Pancreas (tissue), 10 donors: ENCODE measurements at regions not wholly inside any gene's neighbourhood (a gene's known extent, or its start where the extent isn't known, plus 50 kb on each side); places are given as distances from the start of the nearest gene placed in this dataset.

Experiments
- ATAC-seq, 4 donors: fragments of 200-7000 bp; cut with Tn5 transposase; one replicate each; pipeline versions ENCODE4 v1.8.0 to v1.9.1; 2020; ENCODE audit warnings: mild to moderate bottlenecking in 4 of 4, moderate library complexity in 4 of 4
- DNase-seq, 6 donors: peaks; one replicate each; pipeline ENCODE4 v3.0.0-alpha.2; 2020
- FAIRE-seq: peaks from 2 replicates; lab custom pipeline; 2012; peaks lifted over from hg19 to GRCh38; lab: Jason Lieb, UNC
- H3K27ac ChIP-seq, 4 donors: fragments of 200-600 bp; sonication (generic); 1 replicate in 3 of 4; 2 replicates in 1 of 4; pipeline versions ENCODE4 v1.5.0 to v1.8.0; 2020
- H3K27me3 ChIP-seq, 4 donors: fragments of 200-600 bp; one replicate each; pipeline ENCODE4 v1.8.0; 2021
- H3K36me3 ChIP-seq, 3 donors: fragments of 200-600 bp; sonication (generic) in 1 of 3; one replicate each; pipeline versions ENCODE4 v1.5.0 to v1.8.0; 2020 to 2021
- H3K4me1 ChIP-seq, 3 donors: fragments of 200-600 bp; one replicate each; pipeline ENCODE4 v1.8.0; 2021
- H3K4me3 ChIP-seq, 4 donors: fragments of 200-600 bp; sonication (generic) in 2 of 4; one replicate each; pipeline versions ENCODE4 v1.5.0 to v1.8.0; 2020 to 2021
- H3K9me3 ChIP-seq, 4 donors: fragments of 200-600 bp; one replicate each; pipeline ENCODE4 v1.8.0; 2021
- CTCF ChIP-seq, 4 donors: fragments of 200-600 bp; sonication (generic) in 3 of 4; IDR thresholded peaks; one replicate each; pipeline versions ENCODE4 v1.5.0 to v1.8.0; 2021; ENCODE audit warnings: antibody characterized with exemption in 4 of 4
- WGBS, 2 donors: extraction: QIAGEN DNeasy Blood & Tissue Kit; methylation state at CpG; one replicate each; pipeline ENCODE4 v1.1.7; 2013; 5-methylcytosine and 5-hydroxymethylcytosine counted together
- intact Hi-C, 3 donors: fragments of 100-400 bp; cut with DNase I; formaldehyde crosslinking; loops; one replicate each; pipeline versions ENCODE4 v1.11.1 to v1.14.2; 2022
- donor health status: healthy with polysubstance abuse.
- donor health status: DM: no; HTN: no; CAD: no; lungs with moderate emphysema.
- donor health status: DM: no; HTN: no; CAD: no.
- donor health status: control.
- donor health status: control.
- donor health status: Bipolar disorder and iron deficiency.
- donor health status: DM: yes; HTN: yes; CAD: no.
- donor health status: DM: no; HTN: no; CAD: no.
- donor health status: DM: no; HTN: no; CAD: no.
- donor health status: DM: yes; HTN: yes; CAD: no.

DNA sequence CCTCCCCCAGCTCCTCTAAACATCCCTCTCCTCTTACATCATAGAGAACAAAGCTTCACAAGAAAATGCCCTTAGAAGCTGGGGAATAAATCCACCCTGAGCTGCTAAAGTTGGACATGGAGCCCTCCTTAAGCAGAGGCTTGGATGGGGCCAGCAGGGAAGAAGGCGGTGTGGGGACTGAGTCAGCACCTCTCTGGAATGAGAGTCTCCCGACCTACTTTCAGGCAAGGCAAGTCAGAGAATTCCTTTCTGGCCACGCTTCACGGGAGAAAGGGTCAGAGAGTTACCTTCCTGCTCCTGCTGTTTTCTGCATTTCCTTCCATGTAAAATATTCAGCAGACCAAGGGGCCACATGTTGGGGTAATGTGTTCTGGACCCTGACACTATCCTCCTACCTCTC, 113.3 kb upstream of the PRB2 start:
- H3K36me3 ChIP-seq: no peaks in the 10 kb centered on the region
- H3K9me3 ChIP-seq: no peaks in the 10 kb centered on the region
- ATAC-seq: no peak
- H3K27ac ChIP-seq: no peak overlapping the region
- H3K4me1 ChIP-seq: no peaks in the 10 kb centered on the region
- no peak for TF ChIP-seq CTCF (IDR thresholded peaks at IDR 0.05)
- WGBS, 2 donors: 46 to 65% methylated on average over 4 of the region's 4 CpGs
- H3K4me3 ChIP-seq: no peak overlapping the region
- intact Hi-C loops: no loop called here
- H3K27me3 ChIP-seq: no peaks in the 10 kb centered on the region
- DNase-seq: no peak
- FAIRE-seq: no peak

DNA sequence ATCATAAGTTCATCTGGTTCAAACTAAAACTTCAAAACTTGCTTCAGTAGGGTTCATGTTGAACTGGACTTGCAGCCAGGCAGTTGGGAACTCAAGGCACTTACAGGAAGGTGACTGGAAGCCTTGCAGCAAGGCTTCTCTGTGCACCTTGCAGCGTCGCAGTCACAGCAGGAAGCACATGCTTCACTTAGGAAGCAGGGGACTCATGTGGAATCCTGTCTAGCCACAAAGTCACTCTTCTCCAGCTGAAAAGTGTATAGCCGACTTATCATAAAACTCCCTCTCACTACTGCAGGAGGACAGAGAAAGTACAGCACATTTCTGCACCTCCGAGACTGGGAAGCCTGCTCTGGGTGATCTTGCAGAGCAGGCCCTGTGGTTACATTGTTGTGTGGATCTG, 114.0 kb upstream of the PRB2 start:
- no peak for TF ChIP-seq CTCF (IDR thresholded peaks at IDR 0.05)
- WGBS, 2 donors: 59 to 64% methylated on average over 4 of the region's 4 CpGs
- Histone ChIP-seq H3K9me3 (no peaks in the 10 kb centered on the region), H3K36me3 (no peaks in the 10 kb centered on the region), H3K4me3 (no peak overlapping the region), H3K4me1 (no peaks in the 10 kb centered on the region), H3K27ac (no peak overlapping the region), H3K27me3 (no peaks in the 10 kb centered on the region)
- intact Hi-C loops: no loop called here
- ATAC-seq: no peak
- FAIRE-seq: no peak
- no peak for DNase-seq

DNA sequence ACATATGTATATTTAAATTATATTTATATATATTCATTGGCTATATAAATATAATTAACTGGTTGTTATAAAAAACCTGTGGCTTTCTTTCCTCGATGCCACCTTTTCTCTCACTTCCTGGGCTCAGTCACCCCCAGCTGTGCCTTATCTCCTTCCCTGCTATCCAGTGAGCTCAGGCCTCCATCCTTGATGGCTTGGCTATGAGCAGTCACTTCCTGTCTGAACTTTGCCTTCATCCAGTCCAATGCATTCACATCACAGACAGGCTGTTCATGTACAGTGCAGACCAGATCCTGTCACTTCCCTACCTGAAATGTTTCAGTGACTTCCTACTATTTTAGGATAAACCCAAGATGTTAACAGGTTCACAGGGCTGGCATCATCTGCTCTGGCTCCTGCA, 115.3 kb upstream of the PRB2 start:
- intact Hi-C loops: no loop called here
- Histone ChIP-seq H3K27ac (no peak overlapping the region), H3K4me1 (no peaks in the 10 kb centered on the region), H3K36me3 (no peaks in the 10 kb centered on the region), H3K27me3 (no peaks in the 10 kb centered on the region), H3K4me3 (no peak overlapping the region), H3K9me3 (no peaks in the 10 kb centered on the region)
- ATAC-seq (no peak), FAIRE-seq (no peak), DNase-seq (no peak)
- TF ChIP-seq CTCF (IDR thresholded peaks at IDR 0.05): no peak
- 60 to 63% methylated on average over 1 of the region's 1 CpG for WGBS, 2 donors

DNA sequence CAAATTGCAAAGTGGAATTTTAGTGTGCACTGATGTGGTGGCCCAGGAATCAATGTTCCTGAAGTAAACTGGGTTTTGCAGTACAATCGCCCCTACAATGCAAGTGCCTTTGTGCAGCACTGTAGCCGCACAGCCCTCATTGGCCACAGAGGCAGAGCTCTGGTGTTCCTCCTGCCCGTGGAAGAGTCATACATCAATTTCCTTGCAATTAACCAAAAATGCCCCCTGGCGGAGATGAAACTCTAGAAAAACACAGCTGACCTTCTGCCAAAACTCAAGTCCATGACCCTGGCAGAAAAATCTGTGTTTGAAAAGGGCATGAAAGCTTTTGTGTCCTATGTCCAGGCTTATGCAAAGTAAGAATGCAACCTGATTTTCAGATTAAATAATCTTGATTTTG, 117.9 kb upstream of the PRB2 start:
- no peak for TF ChIP-seq CTCF (IDR thresholded peaks at IDR 0.05)
- DNase-seq (no peak), FAIRE-seq (no peak), ATAC-seq (no peak)
- Histone ChIP-seq H3K27me3 (no peaks in the 10 kb centered on the region), H3K4me1 (no peaks in the 10 kb centered on the region), H3K4me3 (no peak overlapping the region), H3K36me3 (no peaks in the 10 kb centered on the region), H3K27ac (no peak overlapping the region), H3K9me3 (no peaks in the 10 kb centered on the region)
- WGBS, 2 donors: 63 to 67% methylated on average over 4 of the region's 4 CpGs
- intact Hi-C loops: no loop called here

DNA sequence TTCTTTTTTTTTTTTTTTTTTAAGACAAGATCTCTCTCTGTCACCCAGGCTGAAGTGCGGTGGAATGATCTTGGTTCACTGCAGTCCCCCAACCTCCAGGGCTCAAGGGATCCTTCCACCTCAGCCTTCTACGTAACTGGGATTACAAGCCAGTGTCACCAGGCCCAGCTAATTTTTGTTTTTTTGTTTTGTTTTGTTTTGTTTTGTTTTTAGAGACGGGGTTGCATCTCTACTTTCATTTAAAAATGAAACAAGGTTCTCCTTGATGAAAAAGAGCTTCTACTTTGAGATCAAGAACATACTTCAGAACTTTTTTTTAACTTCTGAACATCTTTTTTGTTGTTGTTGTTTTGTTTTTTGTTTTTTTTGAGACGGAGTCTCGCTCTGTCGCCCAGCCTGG, 121.7 kb upstream of the PRB2 start:
- no peak for TF ChIP-seq CTCF (IDR thresholded peaks at IDR 0.05)
- no peaks in the 10 kb centered on the region for H3K36me3 ChIP-seq
- DNase-seq: no peak
- no peaks in the 10 kb centered on the region for H3K4me1 ChIP-seq
- no peaks in the 10 kb centered on the region for H3K9me3 ChIP-seq
- no peaks in the 10 kb centered on the region for H3K27me3 ChIP-seq
- WGBS, 2 donors: 86 to 90% methylated on average over 6 of the region's 6 CpGs
- H3K27ac ChIP-seq: no peak overlapping the region
- no peak overlapping the region for H3K4me3 ChIP-seq
- FAIRE-seq: no peak
- intact Hi-C loops: no loop called here
- no peak for ATAC-seq
